Pancreas (tissue), 10 donors: ENCODE measurements at regions not wholly inside any gene's neighbourhood (a gene's known extent, or its start where the extent isn't known, plus 50 kb on each side); places are given as distances from the start of the nearest gene placed in this dataset.
A peak's percentile ranks its signal among the peaks of the same experiment; 100 is the strongest.
"Not testable (repeated sequence)": the region's sequence is repeated elsewhere in the genome, so short reads cannot be mapped to it uniquely, and the experiment has no call there.

Experiments used
- ATAC-seq, 4 donors: fragments of 200-7000 bp; cut with Tn5 transposase; one replicate each; pipeline versions ENCODE4 v1.8.0 to v1.9.1; 2020; ENCODE audit warnings: mild to moderate bottlenecking in 4 of 4, moderate library complexity in 4 of 4
- DNase-seq, 6 donors: peaks; one replicate each; pipeline ENCODE4 v3.0.0-alpha.2; 2020
- FAIRE-seq: peaks from 2 replicates; lab custom pipeline; 2012; peaks lifted over from hg19 to GRCh38; lab: Jason Lieb, UNC
- H3K27ac ChIP-seq, 4 donors: fragments of 200-600 bp; sonication (generic); 1 replicate in 3 of 4; 2 replicates in 1 of 4; pipeline versions ENCODE4 v1.5.0 to v1.8.0; 2020
- H3K27me3 ChIP-seq, 4 donors: fragments of 200-600 bp; one replicate each; pipeline ENCODE4 v1.8.0; 2021
- H3K36me3 ChIP-seq, 3 donors: fragments of 200-600 bp; sonication (generic) in 1 of 3; one replicate each; pipeline versions ENCODE4 v1.5.0 to v1.8.0; 2020 to 2021
- H3K4me1 ChIP-seq, 3 donors: fragments of 200-600 bp; one replicate each; pipeline ENCODE4 v1.8.0; 2021
- H3K4me3 ChIP-seq, 4 donors: fragments of 200-600 bp; sonication (generic) in 2 of 4; one replicate each; pipeline versions ENCODE4 v1.5.0 to v1.8.0; 2020 to 2021
- H3K9me3 ChIP-seq, 4 donors: fragments of 200-600 bp; one replicate each; pipeline ENCODE4 v1.8.0; 2021
- CTCF ChIP-seq, 4 donors: fragments of 200-600 bp; sonication (generic) in 3 of 4; IDR thresholded peaks; one replicate each; pipeline versions ENCODE4 v1.5.0 to v1.8.0; 2021; ENCODE audit warnings: antibody characterized with exemption in 4 of 4
- WGBS, 2 donors: extraction: QIAGEN DNeasy Blood & Tissue Kit; methylation state at CpG; one replicate each; pipeline ENCODE4 v1.1.7; 2013; 5-methylcytosine and 5-hydroxymethylcytosine counted together
- intact Hi-C, 3 donors: fragments of 100-400 bp; cut with DNase I; formaldehyde crosslinking; loops; one replicate each; pipeline versions ENCODE4 v1.11.1 to v1.14.2; 2022
- donor health status: healthy with polysubstance abuse.
- donor health status: DM: no; HTN: no; CAD: no; lungs with moderate emphysema.
- donor health status: DM: no; HTN: no; CAD: no.
- donor health status: control.
- donor health status: control.
- donor health status: Bipolar disorder and iron deficiency.
- donor health status: DM: yes; HTN: yes; CAD: no.
- donor health status: DM: no; HTN: no; CAD: no.
- donor health status: DM: no; HTN: no; CAD: no.
- donor health status: DM: yes; HTN: yes; CAD: no.

- no peaks in the 10 kb centered on the region for H3K27me3 ChIP-seq
- H3K9me3 ChIP-seq: no peaks in the 10 kb centered on the region
- DNase-seq (no peak), FAIRE-seq (no peak), ATAC-seq (no peak)
- H3K4me1 ChIP-seq: no peaks in the 10 kb centered on the region
- WGBS, 2 donors: 13 to 24% methylated on average over 2 of the region's 2 CpGs
- no peak overlapping the region for H3K4me3 ChIP-seq
- no peak overlapping the region for H3K27ac ChIP-seq
- intact Hi-C loops: no loop called here
- H3K36me3 ChIP-seq: no peaks in the 10 kb centered on the region
- no peak for TF ChIP-seq CTCF (IDR thresholded peaks at IDR 0.05)
Observed at GRCh38 chr1:14280909-14281308, 317.6 kb upstream of the KAZN start.

GRCh38 chr1:14281412-14281811 lies 317.1 kb upstream of the KAZN start:
- TF ChIP-seq CTCF (IDR thresholded peaks at IDR 0.05): no peak
- Histone ChIP-seq H3K36me3 (no peaks in the 10 kb centered on the region), H3K4me1 (no peaks in the 10 kb centered on the region), H3K27me3 (no peaks in the 10 kb centered on the region), H3K4me3 (no peak overlapping the region), H3K9me3 (no peaks in the 10 kb centered on the region), H3K27ac (no peak overlapping the region)
- no peak for DNase-seq
- intact Hi-C loops: no loop called here
- 43 to 47% methylated on average over 1 of the region's 1 CpG for WGBS, 2 donors
- FAIRE-seq: no peak
- ATAC-seq: peak in 2 of 4 donors; percentile 20 to 24

GRCh38 chr1:14282707-14283106 lies 315.8 kb upstream of the KAZN start:
- ATAC-seq (peak in 2 of 4 donors; percentile 29 to 36), DNase-seq (no peak)

GRCh38 chr1:14285238-14285637 lies 313.2 kb upstream of the KAZN start:
- Histone ChIP-seq H3K27me3 (no peaks in the 10 kb centered on the region), H3K36me3 (no peaks in the 10 kb centered on the region), H3K27ac (no peak overlapping the region), H3K4me1 (no peaks in the 10 kb centered on the region), H3K9me3 (no peaks in the 10 kb centered on the region), H3K4me3 (no peak overlapping the region)
- no peak for TF ChIP-seq CTCF (IDR thresholded peaks at IDR 0.05)
- DNase-seq: no peak
- intact Hi-C loops: no loop called here
- ATAC-seq: no peak
- no peak for FAIRE-seq
- 67 to 75% methylated on average over 2 of the region's 2 CpGs for WGBS, 2 donors

More at GRCh38 chr1:14282707-14283106, 315.8 kb upstream of the KAZN start:
- WGBS, 2 donors: 27 to 33% methylated on average over 7 of the region's 7 CpGs
- Histone ChIP-seq H3K4me1 (no peaks in the 10 kb centered on the region), H3K4me3 (no peak overlapping the region), H3K27ac (no peak overlapping the region), H3K27me3 (no peaks in the 10 kb centered on the region), H3K36me3 (no peaks in the 10 kb centered on the region), H3K9me3 (no peaks in the 10 kb centered on the region)
- intact Hi-C loops: no loop called here
- no peak for FAIRE-seq
- TF ChIP-seq CTCF (IDR thresholded peaks at IDR 0.05): no peak

- intact Hi-C loops, H3K4me3 ChIP-seq, H3K27me3 ChIP-seq, H3K4me1 ChIP-seq, ATAC-seq, H3K9me3 ChIP-seq, H3K27ac ChIP-seq, H3K36me3 ChIP-seq, FAIRE-seq: not testable (repeated sequence)
- peak in 3 of 6 donors; percentile 23 to 37 (median 32) for DNase-seq
- 39 to 40% methylated on average over 6 of the region's 6 CpGs for WGBS, 2 donors
Observed at GRCh38 chr1:14291182-14291581, 307.3 kb upstream of the KAZN start.
